ENCODE measurements at regions not wholly inside any gene's neighbourhood (a gene's known extent, or its start where the extent isn't known, plus 50 kb on each side); places are given as distances from the start of the nearest gene placed in this dataset.

- no peak for DNase-seq (ENCODE audit: low read depth in 2 of 2)
These were observed 283.1 kb downstream of the LMX1A start for GRCh38 chr1:165073185-165074007.

GRCh38 chr1:165070675-165071074 is 285.8 kb downstream of the LMX1A start:
- no peak for DNase-seq (ENCODE audit: low read depth in 2 of 2)

GRCh38 chr1:165069829-165070228 is 286.7 kb downstream of the LMX1A start:
- no peak for DNase-seq (ENCODE audit: low read depth in 2 of 2)

GRCh38 chr1:165068741-165069140 is 287.8 kb downstream of the LMX1A start:
- DNase-seq (ENCODE audit: low read depth in 2 of 2): no peak

- no peak for DNase-seq (ENCODE audit: low read depth in 2 of 2)
These were observed 288.7 kb downstream of the LMX1A start for GRCh38 chr1:165067829-165068228.

GRCh38 chr1:165063181-165063965 is 293.1 kb downstream of the LMX1A start:
- no peak for DNase-seq (ENCODE audit: low read depth in 2 of 2)

- DNase-seq (ENCODE audit: low read depth in 2 of 2): no peak
These were observed 294.2 kb downstream of the LMX1A start for GRCh38 chr1:165062346-165062745.

- DNase-seq (ENCODE audit: low read depth in 2 of 2): no peak
These were observed 296.2 kb downstream of the LMX1A start for GRCh38 chr1:165060285-165060793.

- no peak for DNase-seq (ENCODE audit: low read depth in 2 of 2)
These were observed 298.6 kb downstream of the LMX1A start for GRCh38 chr1:165057956-165058355.

GRCh38 chr1:165056914-165057313 is 299.6 kb downstream of the LMX1A start:
- no peak for DNase-seq (ENCODE audit: low read depth in 2 of 2)

GRCh38 chr1:165055581-165055980 is 300.9 kb downstream of the LMX1A start:
- no peak for DNase-seq (ENCODE audit: low read depth in 2 of 2)

- no peak for DNase-seq (ENCODE audit: low read depth in 2 of 2)
These were observed 301.9 kb downstream of the LMX1A start for GRCh38 chr1:165054627-165055026.

GRCh38 chr1:165053351-165053750 is 303.2 kb downstream of the LMX1A start:
- DNase-seq (ENCODE audit: low read depth in 2 of 2): no peak

GRCh38 chr1:165052936-165053335 is 303.6 kb downstream of the LMX1A start:
- DNase-seq (ENCODE audit: low read depth in 2 of 2): no peak

GRCh38 chr1:165052431-165052830 is 304.1 kb downstream of the LMX1A start:
- no peak for DNase-seq (ENCODE audit: low read depth in 2 of 2)

GRCh38 chr1:165050246-165050645 is 306.3 kb downstream of the LMX1A start:
- no peak for DNase-seq (ENCODE audit: low read depth in 2 of 2)

- DNase-seq (ENCODE audit: low read depth in 2 of 2): no peak
These were observed 308.5 kb downstream of the LMX1A start for GRCh38 chr1:165047994-165048393.

GRCh38 chr1:165045902-165046301 is 310.6 kb downstream of the LMX1A start:
- no peak for DNase-seq (ENCODE audit: low read depth in 2 of 2)

- DNase-seq (ENCODE audit: low read depth in 2 of 2): no peak
These were observed 315.9 kb downstream of the LMX1A start for GRCh38 chr1:165040641-165041040.

- no peak for DNase-seq (ENCODE audit: low read depth in 2 of 2)
These were observed 316.5 kb downstream of the LMX1A start for GRCh38 chr1:165039996-165040395.

- no peak for DNase-seq (ENCODE audit: low read depth in 2 of 2)
These were observed 320.1 kb downstream of the LMX1A start for GRCh38 chr1:165036403-165036802.

GRCh38 chr1:165034136-165034809 is 322.2 kb downstream of the LMX1A start:
- DNase-seq (ENCODE audit: low read depth in 2 of 2): no peak

All from stimulated activated CD8-positive, alpha-beta memory T cell treated with anti-CD3 and anti-CD28 coated beads, Interleukin-2, amount 100 ng/mL, for 48 hours (primary cell).